K562 (cell line): ENCODE measurements at regions not wholly inside any gene's neighbourhood (a gene's known extent, or its start where the extent isn't known, plus 50 kb on each side); places are given as distances from the start of the nearest gene placed in this dataset.

Source experiments
- ATAC-seq: fragments of 200-7000 bp; cut with Tn5 transposase; 3 replicates; pipeline ENCODE4 v1.9.1; 2020; ENCODE audit warnings: moderate library complexity
- BruUV-seq: library from RNA; stranded (reverse); fragments of 400-500 nt; replicated peaks from 2 replicates; lab custom pipeline; 2021; lab: Mats Ljungman, UMichigan
- CTCF ChIA-PET: fragments of 300-600 bp; formaldehyde crosslinking; extraction: SDS; loops from one replicate; lab custom pipeline; 2021; ENCODE audit warnings: low intra/inter-chr PET ratio; lab: Yijun Ruan, JAX
- POLR2A ChIA-PET: fragments of 300-600, 350-650 bp; sonication (Branson Sonifier 250); formaldehyde crosslinking; extraction: SDS; loops from one replicate; lab custom pipeline; 2021; ENCODE audit warnings: antibody characterized with exemption, inconsistent platforms; lab: Yijun Ruan, JAX
- DNase-seq, 4 experiments: peaks; one replicate each; pipeline versions ENCODE4 v3.0.0 to v3.0.0-alpha.2; 2011 to 2018; ENCODE audit warnings: low spot score in 3 of 4, mixed read lengths in 3 of 4; ENCODE audit errors: extremely low read depth in 1 of 4
- FAIRE-seq: peaks from 2 replicates; lab custom pipeline; 2011; peaks lifted over from hg19 to GRCh38; lab: Jason Lieb, UNC
- H2AFZ ChIP-seq: 2 replicates; pipeline ENCODE4 v1.6.0; 2011; ENCODE audit warnings: low read depth, low read length, control low read depth, inconsistent platforms
- H3K27ac ChIP-seq: fragments of 200-600 bp; 3 replicates; pipeline ENCODE4 v1.8.0; 2011; ENCODE audit warnings: low read depth, mild to moderate bottlenecking, control low read depth, inconsistent platforms, low read length, moderate library complexity, mixed read lengths; ENCODE audit errors: extremely low read depth
- H3K27me3 ChIP-seq, 2 experiments: fragments of 300-600 bp in 1 of 2; 2 replicates in 1 of 2; 3 replicates in 1 of 2; pipeline versions ENCODE4 v1.6.0 to v1.8.0; 2011; ENCODE audit warnings: inconsistent platforms in 2 of 2, low read length in 2 of 2, mild to moderate bottlenecking in 1 of 2, mixed read lengths in 1 of 2, moderate library complexity in 1 of 2; ENCODE audit not compliant: control insufficient read depth in 2 of 2, insufficient read depth in 2 of 2
- H3K36me3 ChIP-seq: fragments of 300-600 bp; 3 replicates; pipeline ENCODE4 v1.8.0; 2011; ENCODE audit warnings: mild to moderate bottlenecking, low read length, inconsistent platforms; ENCODE audit not compliant: control insufficient read depth, insufficient read depth
- H3K4me1 ChIP-seq, 2 experiments: fragments of 200-600 bp in 1 of 2; replicated peaks in 1 of 2; 2 replicates in 1 of 2; 3 replicates in 1 of 2; pipeline versions ENCODE4 v1.5.1 to v1.8.0; 2011; ENCODE audit warnings: inconsistent platforms in 2 of 2, low read length in 2 of 2, mild to moderate bottlenecking in 1 of 2, mixed read lengths in 1 of 2, moderate library complexity in 1 of 2; ENCODE audit not compliant: control insufficient read depth in 2 of 2, insufficient read depth in 2 of 2
- H3K4me2 ChIP-seq: 2 replicates; pipeline ENCODE4 v1.6.1; 2011; ENCODE audit warnings: low read length, control low read depth, inconsistent platforms, mixed read lengths; ENCODE audit not compliant: insufficient read depth
- H3K4me3 ChIP-seq: fragments of 200-600 bp; sonication (generic), shearing (Covaris generic); 2 replicates; pipeline ENCODE4 v1.5.1; 2016; ENCODE audit warnings: control low read depth, inconsistent platforms
- H3K79me2 ChIP-seq: fragments of 200-600 bp; 3 replicates; pipeline ENCODE4 v1.8.0; 2011; ENCODE audit warnings: low read length, inconsistent platforms; ENCODE audit not compliant: control insufficient read depth, insufficient read depth
- H3K9ac ChIP-seq, 2 experiments: 2 replicates each; pipeline versions ENCODE4 v1.6.0 to v1.6.1; 2011; ENCODE audit warnings: low read depth in 2 of 2, low read length in 2 of 2, control low read depth in 1 of 2, inconsistent platforms in 1 of 2, mild to moderate bottlenecking in 1 of 2, mixed read lengths in 1 of 2; ENCODE audit not compliant: insufficient read depth in 1 of 2
- H3K9me1 ChIP-seq: one replicate; pipeline ENCODE4 v1.6.0; 2011; ENCODE audit warnings: inconsistent platforms, mild to moderate bottlenecking, low read length, moderate library complexity; ENCODE audit not compliant: control insufficient read depth, insufficient read depth
- H3K9me3 ChIP-seq: replicated peaks from 2 replicates; pipeline ENCODE4 v1.5.1; 2011; ENCODE audit warnings: low read depth, low read length, inconsistent platforms; ENCODE audit not compliant: control insufficient read depth, insufficient read depth
- H4K20me1 ChIP-seq: replicated peaks from 2 replicates; pipeline ENCODE4 v1.6.1; 2011; ENCODE audit warnings: low read length, inconsistent platforms, mixed read lengths; ENCODE audit not compliant: control insufficient read depth, insufficient read depth
- CBFA2T3 ChIP-seq: fragments of 450-650 bp; IDR thresholded peaks from 2 replicates; pipeline ENCODE4 v1.6.1; 2017
- DMBX1 ChIP-seq: fragments of 250-450 bp; sonication (Bioruptor Pico); IDR thresholded peaks from 2 replicates; pipeline ENCODE4 v1.8.0; 2022; ENCODE audit warnings: inconsistent platforms, mild to moderate bottlenecking, moderate library complexity, borderline replicate concordance
- HMG20A ChIP-seq: fragments of 450-650 bp; formaldehyde crosslinking; conservative IDR thresholded peaks from 2 replicates; pipeline ENCODE4 v1.4.0; 2020; ENCODE audit warnings: mild to moderate bottlenecking, mixed read lengths
- POLR3A ChIP-seq: IDR thresholded peaks from 2 replicates; pipeline ENCODE4 v1.6.1; 2011; ENCODE audit warnings: borderline replicate concordance, mild to moderate bottlenecking, moderate library complexity; ENCODE audit not compliant: insufficient read length, insufficient read depth; ENCODE audit errors: extremely low read depth
- PTBP1 ChIP-seq: fragments of 200-400 bp; formaldehyde crosslinking; IDR thresholded peaks from 2 replicates; pipeline ENCODE4 v1.6.1; 2017; ENCODE audit warnings: low read depth, low read length
- SMARCE1 ChIP-seq: fragments of 450-650 bp; IDR thresholded peaks from 2 replicates; pipeline ENCODE4 v1.7.1; 2016; ENCODE audit warnings: mild to moderate bottlenecking
- ZNF354B ChIP-seq: fragments of 250-450 bp; sonication (Bioruptor Pico); IDR thresholded peaks from 2 replicates; pipeline ENCODE4 v1.4.0; 2020
- ZNF592 ChIP-seq: fragments of 450-650 bp; IDR thresholded peaks from 2 replicates; pipeline ENCODE4 v1.6.1; 2017; ENCODE audit warnings: antibody characterized with exemption, mild to moderate bottlenecking
- ZNF696 ChIP-seq: fragments of 250-450 bp; sonication (Bioruptor Pico); conservative IDR thresholded peaks from 2 replicates; pipeline ENCODE4 v1.4.0; 2020; ENCODE audit warnings: mild to moderate bottlenecking, moderate library complexity
- WGBS: fragments of 100-300 bp; shearing (Covaris generic); methylation state at CpG from one replicate; pipeline ENCODE4 v1.1.6; 2016; ENCODE audit warnings: low coverage, mixed read lengths; ENCODE audit not compliant: insufficient coverage; ENCODE audit errors: missing lambda C conversion rate; 5-methylcytosine and 5-hydroxymethylcytosine counted together
- in situ Hi-C: fragments of 300-500 bp; cut with MboI; formaldehyde crosslinking; loops from 4 replicates; pipeline ENCODE4 v1.15.0; 2018; ENCODE audit warnings: inconsistent platforms, mixed read lengths
- intact Hi-C: fragments of 100-400 bp; cut with micrococcal nuclease; formaldehyde crosslinking; loops from 2 replicates; pipeline ENCODE4 v1.14.2; 2022
- TF ChIP-seq, protein P1 (sequence below): fragments of 250-450 bp; sonication (Bioruptor Pico); IDR thresholded peaks from 2 replicates; pipeline ENCODE4 v1.8.0; 2021; ENCODE audit warnings: borderline replicate concordance, mild to moderate bottlenecking, moderate library complexity; ENCODE audit not compliant: poor library complexity, severe bottlenecking

GRCh38 chr14:83257466-83258439 is 1724.1 kb upstream of the SEL1L start:
- no peak overlapping the region for H3K4me2 ChIP-seq
- in situ Hi-C loops (no loop called here), intact Hi-C loops (no loop called here)
- no peak overlapping the region for H2AFZ ChIP-seq
- WGBS, result 2% methylated on average over 5 of the region's 5 CpGs
- ChIA-PET POLR2A (no interaction called here), CTCF (no interaction called here)
- no peak overlapping the region for H3K4me3 ChIP-seq
- no peaks in the 10 kb centered on the region for H3K27me3 ChIP-seq
- no peaks in the 10 kb centered on the region for H3K36me3 ChIP-seq
- H3K9me3 ChIP-seq, result no peaks in the 10 kb centered on the region
- TF ChIP-seq ZNF592, result no peak
- no peak for TF ChIP-seq SMARCE1
- TF ChIP-seq POLR3A, result no peak
- no peak for TF ChIP-seq ZNF696 (CRISPR knock-in tag)
- no peak for TF ChIP-seq HMG20A (CRISPR knock-in tag)
- TF ChIP-seq DMBX1 (CRISPR knock-in tag), result no peak
- no peak for TF ChIP-seq CBFA2T3
- TF ChIP-seq, protein P1, sequence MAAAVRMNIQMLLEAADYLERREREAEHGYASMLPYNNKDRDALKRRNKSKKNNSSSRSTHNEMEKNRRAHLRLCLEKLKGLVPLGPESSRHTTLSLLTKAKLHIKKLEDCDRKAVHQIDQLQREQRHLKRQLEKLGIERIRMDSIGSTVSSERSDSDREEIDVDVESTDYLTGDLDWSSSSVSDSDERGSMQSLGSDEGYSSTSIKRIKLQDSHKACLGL (CRISPR knock-in tag), result no peak
- no peak for TF ChIP-seq PTBP1
- no peak for TF ChIP-seq ZNF354B (CRISPR knock-in tag)
- no peaks in the 10 kb centered on the region for H3K4me1 ChIP-seq
- no peak overlapping the region for H3K27ac ChIP-seq
- DNase-seq (no peak), ATAC-seq (no peak), FAIRE-seq (no peak)
- no peaks in the 10 kb centered on the region for H3K9me1 ChIP-seq
- H3K9ac ChIP-seq, result no peak overlapping the region
- no peaks in the 10 kb centered on the region for H4K20me1 ChIP-seq
- no TSS peak for BruUV-seq
- no peaks in the 10 kb centered on the region for H3K79me2 ChIP-seq
